ENCODE measurements at regions not wholly inside any gene's neighbourhood (a gene's known extent, or its start where the extent isn't known, plus 50 kb on each side); places are given as distances from the start of the nearest gene placed in this dataset.

DNA sequence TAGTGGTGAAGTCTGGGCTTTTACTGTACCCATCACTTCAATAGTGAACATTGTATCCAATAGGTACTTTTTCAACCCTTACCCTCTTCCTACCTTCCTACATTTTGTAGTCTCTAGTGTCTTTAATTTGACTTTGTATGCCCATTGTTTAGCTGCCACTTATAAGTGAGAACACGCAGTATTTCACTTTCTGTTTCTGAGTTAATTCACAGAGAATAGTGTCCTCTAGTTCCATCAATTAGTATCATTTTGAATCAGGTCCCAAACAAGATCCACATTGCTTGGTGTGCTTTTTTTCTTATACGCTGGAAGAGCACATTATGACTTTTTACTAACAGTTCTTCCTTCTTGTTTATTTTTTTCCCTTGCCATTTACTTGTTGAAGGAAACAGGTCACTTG is 176.0 kb upstream of the WDFY3 start:
- TF ChIP-seq CTCF (IDR thresholded peaks at IDR 0.05; ENCODE audit: low read length) (no peak), EZH2 (optimal IDR thresholded peaks at IDR 0.05; ENCODE audit: low read depth, low read length) (no peak), EZH2phosphoT487 (IDR thresholded peaks at IDR 0.05; ENCODE audit: low read length) (no peak)
